IMR-90 (cell line): ENCODE measurements at regions not wholly inside any gene's neighbourhood (a gene's known extent, or its start where the extent isn't known, plus 50 kb on each side); places are given as distances from the start of the nearest gene placed in this dataset.

Experiments used
- ATAC-seq: fragments of 200-7000 bp; cut with Tn5 transposase; 2 replicates; pipeline ENCODE4 v1.9.1; 2020; ENCODE audit warnings: low read depth, mild to moderate bottlenecking, moderate library complexity
- BruUV-seq: library from RNA; stranded (reverse); fragments of 400-500 nt; replicated peaks from 2 replicates; lab custom pipeline; 2021; lab: Mats Ljungman, UMichigan
- CTCF ChIA-PET: fragments of 300-600 bp; formaldehyde crosslinking; extraction: SDS; loops from one replicate; lab custom pipeline; 2021; ENCODE audit warnings: antibody characterized with exemption; lab: Yijun Ruan, JAX
- POLR2A ChIA-PET: fragments of 300-600 bp; sonication (Branson Sonifier 250); formaldehyde crosslinking; loops from one replicate; lab custom pipeline; 2022; ENCODE audit warnings: antibody characterized with exemption; ENCODE audit not compliant: unreplicated experiment; lab: Charles Lee
- DNase-seq: peaks from one replicate; pipeline ENCODE4 v3.0.0; 2013
- H2AFZ ChIP-seq: replicated peaks from 2 replicates; pipeline ENCODE3; 2013; ENCODE audit warnings: low read length, mild to moderate bottlenecking; ENCODE audit not compliant: poor library complexity
- H2AK5ac ChIP-seq: 2 replicates; pipeline ENCODE4 v1.6.1; 2013; ENCODE audit warnings: low read depth, low read length, inconsistent platforms
- H2AK9ac ChIP-seq: replicated peaks from 2 replicates; pipeline ENCODE3; 2013; ENCODE audit warnings: mild to moderate bottlenecking, low read depth, low read length, moderate library complexity; ENCODE audit not compliant: poor library complexity
- H2BK120ac ChIP-seq: 2 replicates; pipeline ENCODE4 v1.6.1; 2013; ENCODE audit warnings: low read depth, low read length, inconsistent platforms
- H2BK15ac ChIP-seq: 3 replicates; pipeline ENCODE4 v1.6.1; 2013; ENCODE audit warnings: low read depth, low read length, inconsistent platforms
- H2BK20ac ChIP-seq: 2 replicates; pipeline ENCODE4 v1.6.1; 2013; ENCODE audit warnings: low read depth, mild to moderate bottlenecking, inconsistent platforms, low read length, moderate library complexity
- H2BK5ac ChIP-seq: 2 replicates; pipeline ENCODE4 v1.6.1; 2013; ENCODE audit warnings: mild to moderate bottlenecking, low read depth, low read length, inconsistent platforms; ENCODE audit not compliant: poor library complexity, severe bottlenecking
- H3K14ac ChIP-seq: replicated peaks from 2 replicates; pipeline ENCODE4 v1.6.1; 2013; ENCODE audit warnings: low read depth, low read length, inconsistent platforms
- H3K18ac ChIP-seq: 2 replicates; pipeline ENCODE4 v1.6.1; 2013; ENCODE audit warnings: low read depth, low read length, control low read depth
- H3K23ac ChIP-seq: 2 replicates; pipeline ENCODE4 v1.6.1; 2013; ENCODE audit warnings: low read depth, low read length, inconsistent platforms
- H3K27ac ChIP-seq: 2 replicates; pipeline ENCODE4 v1.5.1; 2013; ENCODE audit warnings: mild to moderate bottlenecking, control low read depth, low read length; ENCODE audit not compliant: insufficient read depth
- H3K27me3 ChIP-seq: 2 replicates; pipeline ENCODE4 v1.6.1; 2013; ENCODE audit warnings: low read length; ENCODE audit not compliant: control insufficient read depth, insufficient read depth
- H3K36me3 ChIP-seq: 2 replicates; pipeline ENCODE4 v1.6.1; 2013; ENCODE audit warnings: low read length, mixed read lengths; ENCODE audit not compliant: control insufficient read depth, insufficient read depth
- H3K4ac ChIP-seq: 2 replicates; pipeline ENCODE4 v1.6.1; 2013; ENCODE audit warnings: low read depth, low read length, inconsistent platforms
- H3K4me1 ChIP-seq: 2 replicates; pipeline ENCODE4 v1.6.1; 2013; ENCODE audit warnings: low read length, mixed read lengths; ENCODE audit not compliant: control insufficient read depth, insufficient read depth
- H3K4me2 ChIP-seq: 2 replicates; pipeline ENCODE4 v1.6.1; 2013; ENCODE audit warnings: low read depth, mild to moderate bottlenecking, control low read depth, low read length, moderate library complexity
- H3K4me3 ChIP-seq: 2 replicates; pipeline ENCODE4 v1.5.1; 2013; ENCODE audit warnings: low read depth, mild to moderate bottlenecking, control low read depth, low read length, moderate library complexity; ENCODE audit not compliant: insufficient read depth
- H3K56ac ChIP-seq: 2 replicates; pipeline ENCODE4 v1.6.1; 2013; ENCODE audit warnings: low read length, inconsistent platforms; ENCODE audit not compliant: insufficient read depth; ENCODE audit errors: extremely low read depth
- H3K79me1 ChIP-seq, 2 experiments: 2 replicates each; pipeline ENCODE4 v1.6.1; 2013; ENCODE audit warnings: low read length in 2 of 2, inconsistent platforms in 1 of 2, low read depth in 1 of 2
- H3K9ac ChIP-seq: 2 replicates; pipeline ENCODE4 v1.6.1; 2013; ENCODE audit warnings: low read depth, low read length, control low read depth
- H3K9me1 ChIP-seq: 2 replicates; pipeline ENCODE4 v1.6.1; 2013; ENCODE audit warnings: low read length, inconsistent platforms; ENCODE audit not compliant: insufficient read depth
- H3K9me3 ChIP-seq: 2 replicates; pipeline ENCODE4 v1.6.1; 2013; ENCODE audit warnings: low read length; ENCODE audit not compliant: control insufficient read depth, insufficient read depth
- H4K20me1 ChIP-seq: 2 replicates; pipeline ENCODE4 v1.6.1; 2013; ENCODE audit warnings: low read length, inconsistent platforms; ENCODE audit not compliant: insufficient read depth
- H4K5ac ChIP-seq: 2 replicates; pipeline ENCODE4 v1.6.1; 2013; ENCODE audit warnings: mild to moderate bottlenecking, low read depth, low read length, control low read depth
- H4K8ac ChIP-seq, 2 experiments: 2 replicates each; pipeline ENCODE4 v1.6.1; 2013; ENCODE audit warnings: low read depth in 2 of 2, low read length in 2 of 2, control low read depth in 1 of 2, inconsistent platforms in 1 of 2
- H4K91ac ChIP-seq: 2 replicates; pipeline ENCODE4 v1.6.1; 2013; ENCODE audit warnings: low read depth, low read length, inconsistent platforms; ENCODE audit not compliant: insufficient read depth
- BHLHE40 ChIP-seq: fragments of 150-350 bp; IDR thresholded peaks from 2 replicates; pipeline ENCODE4 v1.6.1; 2016; ENCODE audit warnings: mild to moderate bottlenecking, low read depth, low read length
- CEBPB ChIP-seq: IDR thresholded peaks from 2 replicates; pipeline ENCODE4 v1.6.1; 2012; ENCODE audit warnings: low read depth, low read length, improper control_type of control experiment
- CHD1 ChIP-seq: IDR thresholded peaks from 2 replicates; pipeline ENCODE4 v1.6.1; 2012; ENCODE audit warnings: low read depth, low read length, improper control_type of control experiment
- MAFK ChIP-seq: IDR thresholded peaks from 2 replicates; pipeline ENCODE4 v1.6.1; 2012; ENCODE audit warnings: low read depth, low read length, improper control_type of control experiment
- MAZ ChIP-seq: IDR thresholded peaks from 2 replicates; pipeline ENCODE4 v1.6.1; 2012; ENCODE audit warnings: low read depth, mild to moderate bottlenecking, low read length, improper control_type of control experiment, moderate library complexity, borderline replicate concordance
- MXI1 ChIP-seq: IDR thresholded peaks from 2 replicates; pipeline ENCODE4 v1.6.1; 2012; ENCODE audit warnings: low read depth, mild to moderate bottlenecking, low read length, moderate library complexity, borderline replicate concordance
- NFE2L2 ChIP-seq: fragments of 150-350 bp; IDR thresholded peaks from 2 replicates; pipeline ENCODE4 v1.6.1; 2016; ENCODE audit warnings: low read depth, mild to moderate bottlenecking, low read length
- POLR2A ChIP-seq: IDR thresholded peaks from 2 replicates; pipeline ENCODE4 v1.6.1; 2012; ENCODE audit warnings: mild to moderate bottlenecking, low read depth, low read length
- RCOR1 ChIP-seq: IDR thresholded peaks from 2 replicates; pipeline ENCODE4 v1.6.1; 2012; ENCODE audit warnings: mild to moderate bottlenecking, low read length, improper control_type of control experiment; ENCODE audit not compliant: insufficient replicate concordance
- RFX5 ChIP-seq: IDR thresholded peaks from 2 replicates; pipeline ENCODE4 v1.8.0; 2012; ENCODE audit warnings: low read depth, mild to moderate bottlenecking, low read length, moderate library complexity
- WGBS, 2 experiments: methylation state at CpG; one replicate each; pipeline versions ENCODE4 v1.1.5 to v1.1.7; 2013; ENCODE audit warnings: missing lambda C conversion rate in 2 of 2; ENCODE audit not compliant: insufficient read length in 1 of 2; ENCODE audit errors: extremely low coverage in 2 of 2; 5-methylcytosine and 5-hydroxymethylcytosine counted together
- dilution Hi-C: fragments of 300-500 bp; cut with HindIII; formaldehyde crosslinking; loops from one replicate; pipeline ENCODE4 v1.14.3; 2018; ENCODE audit warnings: low sequenced_read_pairs; ENCODE audit not compliant: unreplicated experiment
- in situ Hi-C: fragments of 300-500 bp; cut with MboI; formaldehyde crosslinking; loops from 3 replicates; pipeline ENCODE4 v1.14.3; 2019; ENCODE audit warnings: low sequenced_read_pairs, inconsistent platforms, mixed read lengths
- intact Hi-C: fragments of 100-400 bp; cut with micrococcal nuclease; formaldehyde crosslinking; loops from 2 replicates; pipeline ENCODE4 v1.10.0; 2022
- TF ChIP-seq, protein P1 (sequence below): fragments of 150-350 bp; IDR thresholded peaks from 2 replicates; pipeline ENCODE4 v1.6.1; 2017; ENCODE audit warnings: mild to moderate bottlenecking, antibody characterized with exemption, low read length, low read depth
- TF ChIP-seq, protein P2 (sequence below): fragments of 150-350 bp; IDR thresholded peaks from 2 replicates; pipeline ENCODE4 v1.6.1; 2016; ENCODE audit warnings: low read depth, mild to moderate bottlenecking, low read length, moderate library complexity, borderline replicate concordance

DNA sequence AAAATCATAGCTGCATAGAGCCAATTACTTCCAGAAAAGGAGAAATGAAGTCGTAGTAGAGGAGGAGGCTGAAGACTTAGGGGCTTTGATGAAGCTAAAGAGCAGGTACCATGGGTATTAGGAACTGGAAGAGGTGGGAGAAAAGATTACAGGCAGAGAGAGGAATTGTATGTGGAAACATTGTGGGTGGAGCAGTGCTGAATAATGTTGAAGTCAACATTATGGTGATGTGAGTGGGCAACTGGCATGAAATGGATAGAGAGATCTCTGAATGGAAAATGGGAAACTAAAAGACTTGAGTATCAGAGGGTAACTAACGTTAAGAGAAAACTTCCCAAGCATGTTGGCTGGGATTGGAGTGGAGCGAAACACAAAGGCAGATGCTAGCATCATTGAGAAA, 92.5 kb downstream of the AREG start:
- H3K27me3 ChIP-seq, result no peaks in the 10 kb centered on the region

More for the DNA sequence above, 92.5 kb downstream of the AREG start:
- Histone ChIP-seq H3K14ac (no peak overlapping the region), H3K23ac (no peak overlapping the region), H2BK120ac (peak overlapping the region; percentile 0; the same call in 1 of the 2 replicates), H2AK9ac (no peak overlapping the region), H3K79me1 (no peaks in the 10 kb centered on the region), H3K4me2 (no peak overlapping the region), H3K9ac (no peak overlapping the region), H2AFZ (no peak overlapping the region), H2BK5ac (no peak overlapping the region), H3K36me3 (no peaks in the 10 kb centered on the region), H3K9me3 (no peaks in the 10 kb centered on the region), H3K18ac (no peak overlapping the region; the same call in 1 of the 2 replicates), H2BK15ac (peak overlapping the region; percentile 36; the same call in 1 of the 3 replicates), H4K20me1 (no peaks in the 10 kb centered on the region), H4K91ac (no peak overlapping the region), H4K8ac (no peak overlapping the region), H4K5ac (no peak overlapping the region), H3K4ac (no peak overlapping the region), H2BK20ac (no peak overlapping the region), H3K4me1 (peaks cover 4% of the 10 kb centered on the region), H3K9me1 (peaks cover 5% of the 10 kb centered on the region; the same call in 1 of the 2 replicates), H3K27ac (no peak overlapping the region), H3K56ac (no peak overlapping the region), H2AK5ac (peak overlapping the region; percentile 61; the same call in 1 of the 2 replicates), H3K4me3 (no peak overlapping the region)
- TF ChIP-seq MXI1, result no peak
- no peak for TF ChIP-seq CHD1
- no peak for TF ChIP-seq RFX5
- no peak for TF ChIP-seq BHLHE40
- TF ChIP-seq NFE2L2, result no peak
- no peak for TF ChIP-seq POLR2A
- TF ChIP-seq, protein P1, sequence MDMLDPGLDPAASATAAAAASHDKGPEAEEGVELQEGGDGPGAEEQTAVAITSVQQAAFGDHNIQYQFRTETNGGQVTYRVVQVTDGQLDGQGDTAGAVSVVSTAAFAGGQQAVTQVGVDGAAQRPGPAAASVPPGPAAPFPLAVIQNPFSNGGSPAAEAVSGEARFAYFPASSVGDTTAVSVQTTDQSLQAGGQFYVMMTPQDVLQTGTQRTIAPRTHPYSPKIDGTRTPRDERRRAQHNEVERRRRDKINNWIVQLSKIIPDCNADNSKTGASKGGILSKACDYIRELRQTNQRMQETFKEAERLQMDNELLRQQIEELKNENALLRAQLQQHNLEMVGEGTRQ, result no peak
- TF ChIP-seq CEBPB, result no peak
- TF ChIP-seq, protein P2, sequence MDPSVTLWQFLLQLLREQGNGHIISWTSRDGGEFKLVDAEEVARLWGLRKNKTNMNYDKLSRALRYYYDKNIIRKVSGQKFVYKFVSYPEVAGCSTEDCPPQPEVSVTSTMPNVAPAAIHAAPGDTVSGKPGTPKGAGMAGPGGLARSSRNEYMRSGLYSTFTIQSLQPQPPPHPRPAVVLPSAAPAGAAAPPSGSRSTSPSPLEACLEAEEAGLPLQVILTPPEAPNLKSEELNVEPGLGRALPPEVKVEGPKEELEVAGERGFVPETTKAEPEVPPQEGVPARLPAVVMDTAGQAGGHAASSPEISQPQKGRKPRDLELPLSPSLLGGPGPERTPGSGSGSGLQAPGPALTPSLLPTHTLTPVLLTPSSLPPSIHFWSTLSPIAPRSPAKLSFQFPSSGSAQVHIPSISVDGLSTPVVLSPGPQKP, result no peak
- TF ChIP-seq RCOR1, result no peak
- TF ChIP-seq MAZ, result no peak
- TF ChIP-seq MAFK, result no peak
- no peak for ATAC-seq
- no TSS peak for BruUV-seq
- ChIA-PET POLR2A (no interaction called here), CTCF (no interaction called here)
- dilution Hi-C loops, result no loop called here
- in situ Hi-C loops, result no loop called here
- intact Hi-C loops, result no loop called here
- no peak for DNase-seq
- 86% methylated on average over 1 of the region's 3 CpGs; no CpG with 5 or more reads in 1 of the 2 experiments for WGBS, 2 experiments
